ENCODE measurements at regions not wholly inside any gene's neighbourhood (a gene's known extent, or its start where the extent isn't known, plus 50 kb on each side); places are given as distances from the start of the nearest gene placed in this dataset.

DNA sequence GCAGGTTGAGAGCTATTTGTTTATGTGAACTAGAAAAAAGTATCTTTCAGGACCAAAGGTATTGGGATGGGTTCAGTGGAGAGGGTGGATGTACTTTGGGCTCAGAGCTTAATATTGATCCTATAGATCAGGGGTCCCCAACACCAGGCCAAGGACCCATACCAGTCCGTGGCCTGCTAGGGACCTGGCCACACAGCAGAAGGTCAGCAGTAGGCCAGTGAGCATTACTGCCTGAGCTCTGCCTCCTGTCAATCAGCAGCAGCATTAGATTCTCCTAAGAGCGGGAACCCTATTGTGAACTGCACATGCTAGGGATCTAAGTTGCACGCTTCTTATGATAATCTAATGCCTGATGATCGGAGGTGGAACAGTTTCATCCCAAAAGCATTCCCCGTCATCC, 115.8 kb upstream of the WDR11 start:
- H3K36me3 Mint-ChIP-seq = no peaks in the 10 kb centered on the region
- TF ChIP-seq, protein P1, sequence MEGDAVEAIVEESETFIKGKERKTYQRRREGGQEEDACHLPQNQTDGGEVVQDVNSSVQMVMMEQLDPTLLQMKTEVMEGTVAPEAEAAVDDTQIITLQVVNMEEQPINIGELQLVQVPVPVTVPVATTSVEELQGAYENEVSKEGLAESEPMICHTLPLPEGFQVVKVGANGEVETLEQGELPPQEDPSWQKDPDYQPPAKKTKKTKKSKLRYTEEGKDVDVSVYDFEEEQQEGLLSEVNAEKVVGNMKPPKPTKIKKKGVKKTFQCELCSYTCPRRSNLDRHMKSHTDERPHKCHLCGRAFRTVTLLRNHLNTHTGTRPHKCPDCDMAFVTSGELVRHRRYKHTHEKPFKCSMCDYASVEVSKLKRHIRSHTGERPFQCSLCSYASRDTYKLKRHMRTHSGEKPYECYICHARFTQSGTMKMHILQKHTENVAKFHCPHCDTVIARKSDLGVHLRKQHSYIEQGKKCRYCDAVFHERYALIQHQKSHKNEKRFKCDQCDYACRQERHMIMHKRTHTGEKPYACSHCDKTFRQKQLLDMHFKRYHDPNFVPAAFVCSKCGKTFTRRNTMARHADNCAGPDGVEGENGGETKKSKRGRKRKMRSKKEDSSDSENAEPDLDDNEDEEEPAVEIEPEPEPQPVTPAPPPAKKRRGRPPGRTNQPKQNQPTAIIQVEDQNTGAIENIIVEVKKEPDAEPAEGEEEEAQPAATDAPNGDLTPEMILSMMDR (IDR thresholded peaks at IDR 0.05) = no peak
- H4K20me1 ChIP-seq (ENCODE audit: insufficient read depth, low read length) = no peaks in the 10 kb centered on the region
- H3K4me3 Mint-ChIP-seq = no peak overlapping the region
- H3K27me3 ChIP-seq (ENCODE audit: control insufficient read depth in 2 of 2, insufficient read depth in 2 of 2, low read length in 2 of 2) = no peaks in the 10 kb centered on the region
- H3K9ac ChIP-seq (ENCODE audit: insufficient read depth, low read length, poor library complexity, severe bottlenecking) = no peak overlapping the region
- no peaks in the 10 kb centered on the region for H3K79me2 ChIP-seq (ENCODE audit: insufficient read depth, low read length)
- H3K9me3 Mint-ChIP-seq = no peaks in the 10 kb centered on the region
- H3K36me3 ChIP-seq (replicated peaks in 1 of 2; ENCODE audit: control insufficient read depth in 1 of 2, insufficient read depth in 2 of 2, low read length in 2 of 2) = no peaks in the 10 kb centered on the region
- H3K9me3 ChIP-seq (replicated peaks in 1 of 2; ENCODE audit: control insufficient read depth in 1 of 2, insufficient read depth in 1 of 2, low read length in 2 of 2) = no peaks in the 10 kb centered on the region
- H3K27ac Mint-ChIP-seq = peak overlapping the region in 1 of 7 donors; percentile 66
- peaks cover 2 to 6% (median 3%) of the 10 kb centered on the region in 3 donors for H3K27me3 Mint-ChIP-seq (ENCODE audit: low read depth in 3 of 3)
- H3K27ac ChIP-seq (ENCODE audit: low read depth in 1 of 2, low read length in 2 of 2) = no peak overlapping the region
- H3K4me1 ChIP-seq (ENCODE audit: control insufficient read depth in 1 of 2, insufficient read depth in 2 of 2, low read length in 2 of 2) = no peaks in the 10 kb centered on the region
- intact Hi-C loops (cut with micrococcal nuclease) = loop anchor here in 1 of 2 donors (10.0 kb wide), 1 partner anchor 311 kb away; no protein-coding TSS in a partner anchor
- WGBS (ENCODE audit: insufficient coverage) = 98% methylated on average over 4 of the region's 5 CpGs
- no peak overlapping the region for H2AFZ ChIP-seq (ENCODE audit: insufficient read depth, low read depth, low read length, poor library complexity, severe bottlenecking)
- H3K4me2 ChIP-seq (replicated peaks; ENCODE audit: extremely low read depth, low read length, poor library complexity, severe bottlenecking) = no peak overlapping the region
- DNase-seq = no peak
- H3K4me3 ChIP-seq (replicated peaks in 1 of 3; ENCODE audit: low read depth in 2 of 3, low read length in 3 of 3) = no peak overlapping the region
- H3K4me1 Mint-ChIP-seq = peaks cover 8% of the 10 kb centered on the region

DNA sequence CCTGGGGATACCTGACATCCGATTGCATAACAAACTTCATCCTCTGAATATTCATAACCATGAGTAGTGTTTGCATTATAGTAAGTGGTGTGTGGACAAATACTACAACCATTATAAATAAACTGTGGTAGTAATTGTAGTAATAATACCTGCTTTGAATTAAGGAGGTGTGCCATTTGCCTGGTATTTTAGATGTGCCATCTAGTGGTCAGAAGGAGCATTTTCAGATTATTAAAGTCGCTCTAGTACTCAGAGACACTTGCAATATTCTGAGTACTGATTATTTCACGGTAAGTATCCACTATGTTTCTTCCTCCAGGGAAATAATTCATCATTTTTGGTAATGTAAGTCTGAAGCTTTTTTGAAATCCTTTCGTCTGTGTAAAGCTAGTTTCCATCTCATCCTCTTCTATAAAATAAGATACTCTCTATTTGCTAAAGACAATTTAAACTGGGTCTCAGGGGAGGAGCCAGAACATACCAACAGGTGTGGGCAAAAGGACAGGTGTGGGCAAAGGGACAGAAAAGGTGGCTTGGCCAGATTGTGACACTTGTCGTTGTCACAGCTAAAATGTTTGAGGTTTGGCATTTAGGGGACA, 115.3 kb upstream of the WDR11 start:
- WGBS (ENCODE audit: insufficient coverage) = 50% methylated on average over 1 of the region's 5 CpGs
- H3K9ac ChIP-seq (ENCODE audit: insufficient read depth, low read length, poor library complexity, severe bottlenecking) = no peak overlapping the region
- peaks cover 11% of the 10 kb centered on the region for H3K4me1 Mint-ChIP-seq
- peak overlapping the region in 1 of 7 donors; percentile 19 for H3K27ac Mint-ChIP-seq
- H3K27ac ChIP-seq (ENCODE audit: low read depth in 1 of 2, low read length in 2 of 2) = no peak overlapping the region
- intact Hi-C loops (cut with micrococcal nuclease) = loop anchor here in 1 of 2 donors (10.0 kb wide), 1 partner anchor 311 kb away; no protein-coding TSS in a partner anchor
- no peak overlapping the region for H3K4me3 Mint-ChIP-seq
- H3K27me3 ChIP-seq (ENCODE audit: control insufficient read depth in 2 of 2, insufficient read depth in 2 of 2, low read length in 2 of 2) = no peaks in the 10 kb centered on the region
- H3K36me3 ChIP-seq (replicated peaks in 1 of 2; ENCODE audit: control insufficient read depth in 1 of 2, insufficient read depth in 2 of 2, low read length in 2 of 2) = no peaks in the 10 kb centered on the region
- no peaks in the 10 kb centered on the region for H3K36me3 Mint-ChIP-seq
- no peak overlapping the region for H3K4me2 ChIP-seq (replicated peaks; ENCODE audit: extremely low read depth, low read length, poor library complexity, severe bottlenecking)
- no peaks in the 10 kb centered on the region for H3K9me3 ChIP-seq (replicated peaks in 1 of 2; ENCODE audit: control insufficient read depth in 1 of 2, insufficient read depth in 1 of 2, low read length in 2 of 2)
- H3K27me3 Mint-ChIP-seq (ENCODE audit: low read depth in 3 of 3) = peaks cover 2 to 6% (median 3%) of the 10 kb centered on the region in 3 donors
- no peak overlapping the region for H2AFZ ChIP-seq (ENCODE audit: insufficient read depth, low read depth, low read length, poor library complexity, severe bottlenecking)
- peak in 2 of 3 donors; percentile 21 to 35 for DNase-seq
- no peaks in the 10 kb centered on the region for H4K20me1 ChIP-seq (ENCODE audit: insufficient read depth, low read length)
- peaks cover 0 to 4% of the 10 kb centered on the region in 2 donors for H3K4me1 ChIP-seq (ENCODE audit: control insufficient read depth in 1 of 2, insufficient read depth in 2 of 2, low read length in 2 of 2)
- no peaks in the 10 kb centered on the region for H3K9me3 Mint-ChIP-seq
- H3K4me3 ChIP-seq (replicated peaks in 1 of 3; ENCODE audit: low read depth in 2 of 3, low read length in 3 of 3) = no peak overlapping the region
- no peaks in the 10 kb centered on the region for H3K79me2 ChIP-seq (ENCODE audit: insufficient read depth, low read length)
- TF ChIP-seq, protein P1 (IDR thresholded peaks at IDR 0.05) = peak; percentile 95

All from CD14-positive monocyte (primary cell).